PC-3 (cell line): ENCODE measurements at regions not wholly inside any gene's neighbourhood (a gene's known extent, or its start where the extent isn't known, plus 50 kb on each side); places are given as distances from the start of the nearest gene placed in this dataset.
"Not testable (repeated sequence)": the region's sequence is repeated elsewhere in the genome, so short reads cannot be mapped to it uniquely, and the experiment has no call there.

ENCODE experiments used
- CTCF ChIP-seq: fragments of 300-600 bp; sonication (generic); conservative IDR thresholded peaks from 2 replicates; pipeline ENCODE4 v1.5.1; 2017; ENCODE audit warnings: antibody characterized with exemption, low read depth, mild to moderate bottlenecking, low read length
- EZH2 ChIP-seq: fragments of 300-600 bp; sonication (generic); IDR thresholded peaks from one replicate; pipeline ENCODE4 v1.6.1; 2017; ENCODE audit warnings: antibody characterized with exemption, mild to moderate bottlenecking, low read length; ENCODE audit not compliant: unreplicated experiment

GRCh38 chr3:153378366-153378765 lies 216.3 kb downstream of the RAP2B start:
- not testable (repeated sequence) for TF ChIP-seq CTCF, EZH2
